Smooth muscle cell (in vitro differentiated cells): ENCODE measurements at regions not wholly inside any gene's neighbourhood (a gene's known extent, or its start where the extent isn't known, plus 50 kb on each side); places are given as distances from the start of the nearest gene placed in this dataset.

Experiments
- DNase-seq: peaks from one replicate; lab custom pipeline; 2025; ENCODE audit not compliant: unreplicated experiment; lab: John Stamatoyannopoulos, UW
- H2AFZ ChIP-seq: fragments of 200-600 bp; sonication (generic); 2 replicates; pipeline ENCODE4 v1.6.0; 2016; ENCODE audit warnings: antibody characterized with exemption, low read depth, mild to moderate bottlenecking
- H3F3A ChIP-seq: fragments of 200-600 bp; sonication (generic); 2 replicates; pipeline ENCODE4 v1.6.0; 2017; ENCODE audit warnings: antibody characterized with exemption, low read depth
- H3K27ac ChIP-seq: fragments of 200-600 bp; sonication (generic); 2 replicates; pipeline ENCODE4 v1.5.1; 2016; ENCODE audit warnings: low read depth, mild to moderate bottlenecking
- H3K27me3 ChIP-seq: fragments of 200-600 bp; sonication (generic); 2 replicates; pipeline ENCODE4 v1.6.1; 2016; ENCODE audit warnings: low read depth, mild to moderate bottlenecking
- H3K36me3 ChIP-seq: fragments of 200-600 bp; sonication (generic); 2 replicates; pipeline ENCODE4 v1.5.1; 2016; ENCODE audit warnings: low read depth
- H3K4me1 ChIP-seq: fragments of 200-600 bp; sonication (generic); 2 replicates; pipeline ENCODE4 v1.5.1; 2016; ENCODE audit warnings: low read depth
- H3K4me2 ChIP-seq: fragments of 200-600 bp; sonication (generic); 2 replicates; pipeline ENCODE4 v1.6.0; 2016; ENCODE audit warnings: mild to moderate bottlenecking
- H3K4me3 ChIP-seq: fragments of 200-600 bp; sonication (generic); 2 replicates; pipeline ENCODE4 v1.5.1; 2016; ENCODE audit warnings: mild to moderate bottlenecking
- H3K79me2 ChIP-seq: fragments of 200-600 bp; sonication (generic); 2 replicates; pipeline ENCODE4 v1.6.0; 2016; ENCODE audit warnings: low read depth, mild to moderate bottlenecking
- H3K9ac ChIP-seq: fragments of 200-600 bp; sonication (generic); 2 replicates; pipeline ENCODE4 v1.6.0; 2016; ENCODE audit warnings: low read depth
- H3K9me3 ChIP-seq: fragments of 200-600 bp; sonication (generic); replicated peaks from 2 replicates; pipeline ENCODE4 v1.5.1; 2016; ENCODE audit warnings: low read depth
- H4K20me1 ChIP-seq: fragments of 200-600 bp; sonication (generic); 2 replicates; pipeline ENCODE4 v1.6.0; 2016; ENCODE audit warnings: low read depth
- CTCF ChIP-seq: fragments of 200-600 bp; sonication (generic); IDR thresholded peaks from 2 replicates; pipeline ENCODE4 v1.5.1; 2017; ENCODE audit warnings: borderline replicate concordance, mild to moderate bottlenecking, antibody characterized with exemption; ENCODE audit not compliant: insufficient read depth, poor library complexity, severe bottlenecking
- WGBS: methylation state at CpG from one replicate; pipeline ENCODE4 v1.1.7; 2016; ENCODE audit warnings: low lambda C conversion rate; 5-methylcytosine and 5-hydroxymethylcytosine counted together

- H3K4me3 ChIP-seq, result no peak overlapping the region
- H3K79me2 ChIP-seq, result no peaks in the 10 kb centered on the region
- no peaks in the 10 kb centered on the region for H4K20me1 ChIP-seq
- H3K4me1 ChIP-seq, result no peaks in the 10 kb centered on the region
- no peaks in the 10 kb centered on the region for H3K9me3 ChIP-seq
- DNase-seq, result no peak
- peaks cover 6% of the 10 kb centered on the region for H3F3A ChIP-seq
- no peak overlapping the region for H2AFZ ChIP-seq
- no peaks in the 10 kb centered on the region for H3K27me3 ChIP-seq
- H3K9ac ChIP-seq, result no peak overlapping the region
- WGBS, result 97% methylated on average over 1 of the region's 1 CpG
- TF ChIP-seq CTCF, result no peak
- no peak overlapping the region for H3K4me2 ChIP-seq
- no peak overlapping the region for H3K27ac ChIP-seq
- no peaks in the 10 kb centered on the region for H3K36me3 ChIP-seq
Observed at GRCh38 chr9:78927099-78927940, 630.4 kb downstream of the PSAT1 start.

DNA sequence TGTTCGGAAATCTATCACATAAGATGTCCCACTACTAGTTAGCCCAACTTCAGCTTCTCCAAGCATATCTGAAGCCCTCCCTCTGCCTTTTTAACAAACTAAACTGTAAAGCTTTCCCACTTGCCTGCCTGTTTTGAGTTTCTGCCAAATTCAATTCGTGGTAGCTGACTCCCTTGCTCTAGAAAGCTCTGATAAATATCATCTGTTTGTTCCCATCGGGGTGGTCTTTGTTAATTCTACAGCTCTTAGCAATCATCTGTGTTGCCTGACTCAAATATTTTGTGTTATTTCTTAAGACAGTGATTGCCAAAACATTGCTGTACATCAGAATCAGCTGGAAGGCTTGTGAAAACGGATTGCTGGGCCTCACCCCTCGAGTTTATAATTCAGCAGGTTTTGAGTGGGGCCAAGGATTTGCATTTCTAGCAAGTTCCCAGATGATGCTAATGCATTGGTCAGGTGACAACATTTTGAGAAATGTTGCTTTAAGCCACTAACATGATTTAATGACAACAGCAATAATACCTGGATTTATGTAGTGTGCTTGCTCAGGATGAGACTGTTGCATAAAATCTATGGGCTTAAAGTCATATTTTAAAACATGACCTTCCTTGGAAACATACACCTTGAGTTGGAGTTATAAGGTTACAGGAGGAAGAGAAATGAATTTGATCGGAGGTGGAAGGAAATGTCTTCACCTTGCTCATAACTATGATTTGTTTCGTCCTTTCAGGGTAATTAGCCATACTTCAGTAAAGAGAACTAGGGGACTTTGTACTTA is 631.9 kb downstream of the PSAT1 start:
- no peaks in the 10 kb centered on the region for H3K27me3 ChIP-seq
- H3F3A ChIP-seq, result peaks cover 6% of the 10 kb centered on the region
- H3K4me1 ChIP-seq, result no peaks in the 10 kb centered on the region
- H3K9ac ChIP-seq, result no peak overlapping the region
- no peak overlapping the region for H2AFZ ChIP-seq
- no peaks in the 10 kb centered on the region for H4K20me1 ChIP-seq
- 83% methylated on average over 7 of the region's 7 CpGs for WGBS
- H3K9me3 ChIP-seq, result no peaks in the 10 kb centered on the region
- no peaks in the 10 kb centered on the region for H3K36me3 ChIP-seq
- TF ChIP-seq CTCF, result no peak
- no peak for DNase-seq
- H3K4me2 ChIP-seq, result no peak overlapping the region
- no peak overlapping the region for H3K27ac ChIP-seq
- no peaks in the 10 kb centered on the region for H3K79me2 ChIP-seq
- H3K4me3 ChIP-seq, result no peak overlapping the region

DNA sequence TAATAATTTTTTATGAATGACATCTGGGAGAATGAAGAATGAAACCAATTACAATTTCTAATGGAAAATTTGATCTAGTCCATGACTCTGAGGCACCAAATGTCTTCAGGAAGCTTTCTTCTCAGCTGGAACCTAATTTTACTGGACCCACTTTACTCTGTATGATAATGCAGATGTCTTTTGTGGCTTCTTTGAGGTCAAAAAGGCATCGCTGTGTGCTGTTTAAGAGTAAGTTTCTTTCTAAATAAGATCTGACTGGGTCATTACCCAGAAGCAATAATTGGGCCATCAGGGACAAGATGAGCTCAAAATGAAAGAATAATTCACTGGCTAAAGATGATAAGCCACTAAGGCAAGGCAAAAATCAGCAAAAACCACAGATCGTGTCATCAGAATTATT is 633.4 kb downstream of the PSAT1 start:
- no peak overlapping the region for H3K9ac ChIP-seq
- no peaks in the 10 kb centered on the region for H3K4me1 ChIP-seq
- DNase-seq, result no peak
- no peak overlapping the region for H2AFZ ChIP-seq
- H3K9me3 ChIP-seq, result no peaks in the 10 kb centered on the region
- no peaks in the 10 kb centered on the region for H3K36me3 ChIP-seq
- H3F3A ChIP-seq, result peaks cover 6% of the 10 kb centered on the region
- H3K79me2 ChIP-seq, result no peaks in the 10 kb centered on the region
- no peak overlapping the region for H3K27ac ChIP-seq
- 80% methylated on average over 2 of the region's 2 CpGs for WGBS
- H3K4me2 ChIP-seq, result no peak overlapping the region
- no peak overlapping the region for H3K4me3 ChIP-seq
- H4K20me1 ChIP-seq, result no peaks in the 10 kb centered on the region
- no peak for TF ChIP-seq CTCF
- H3K27me3 ChIP-seq, result no peaks in the 10 kb centered on the region
